ENCODE measurements at regions not wholly inside any gene's neighbourhood (a gene's known extent, or its start where the extent isn't known, plus 50 kb on each side); places are given as distances from the start of the nearest gene placed in this dataset.

GRCh38 chr6:15994814-15995459, 133.9 kb upstream of the MYLIP start:
- DNase-seq (ENCODE audit: low spot score), result no peak

- DNase-seq (ENCODE audit: low spot score), result no peak
These were observed 135.1 kb upstream of the MYLIP start for GRCh38 chr6:15993716-15994228.

DNA sequence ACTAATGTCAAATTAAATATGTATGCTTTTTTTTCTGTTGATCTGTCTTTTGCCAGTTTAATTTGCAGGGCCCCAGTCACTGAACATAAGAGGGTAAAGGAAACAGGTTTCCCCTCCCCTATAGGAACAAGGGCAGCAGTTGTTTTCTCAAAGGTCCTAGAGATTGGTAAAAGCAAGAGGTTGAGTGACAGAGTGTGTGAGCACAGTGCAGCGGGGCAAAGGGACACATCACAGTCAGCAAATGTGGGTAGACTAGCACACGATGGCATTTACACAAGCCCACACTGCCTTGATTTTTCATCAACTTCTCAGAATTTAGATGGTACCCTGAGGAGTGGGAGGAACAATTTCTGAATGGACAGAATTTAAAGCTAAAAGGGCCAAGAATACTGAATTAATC, 138.7 kb upstream of the MYLIP start:
- DNase-seq (ENCODE audit: low spot score), result no peak

- no peak for DNase-seq (ENCODE audit: low spot score)
These were observed 139.5 kb upstream of the MYLIP start for GRCh38 chr6:15989397-15989796.

- no peak for DNase-seq (ENCODE audit: low spot score)
These were observed 141.3 kb upstream of the MYLIP start for GRCh38 chr6:15987569-15987968.

DNA sequence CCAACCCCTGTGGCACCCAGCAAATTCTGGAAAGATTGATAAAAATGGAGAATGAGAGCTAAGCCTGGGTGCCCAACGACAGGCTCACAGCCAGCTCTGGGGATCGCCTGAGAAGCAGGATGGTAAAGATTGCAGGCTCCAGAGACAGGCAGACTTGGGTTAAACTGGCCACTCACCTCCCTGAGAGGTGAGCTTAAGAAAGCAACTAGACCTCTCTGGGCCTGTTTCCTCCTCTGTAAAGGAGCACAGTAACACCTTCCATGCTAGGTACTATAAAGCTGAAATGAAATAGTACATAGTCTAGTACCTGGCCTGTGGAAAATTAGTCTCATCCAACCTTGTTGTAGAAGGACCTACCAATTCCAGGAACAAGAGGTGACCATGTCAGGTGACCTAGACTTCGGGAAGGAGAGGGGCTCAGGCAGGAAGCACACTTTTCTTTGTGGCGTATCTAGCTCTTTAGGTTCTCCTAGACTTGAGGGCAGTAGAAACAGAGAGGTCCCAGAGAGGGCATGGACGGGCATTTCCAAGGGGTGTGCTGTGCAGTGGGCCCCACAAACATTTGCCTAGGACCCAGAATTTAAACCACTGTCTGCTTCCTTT, 142.8 kb upstream of the MYLIP start:
- DNase-seq (ENCODE audit: low spot score), result no peak

GRCh38 chr6:15985379-15985959, 143.4 kb upstream of the MYLIP start:
- no peak for DNase-seq (ENCODE audit: low spot score)

GRCh38 chr6:15981956-15982355, 146.9 kb upstream of the MYLIP start:
- DNase-seq (ENCODE audit: low spot score), result no peak

- no peak for DNase-seq (ENCODE audit: low spot score)
These were observed 148.1 kb upstream of the MYLIP start for GRCh38 chr6:15980801-15981200.

- no peak for DNase-seq (ENCODE audit: low spot score)
These were observed 150.5 kb upstream of the MYLIP start for GRCh38 chr6:15978426-15978825.

DNA sequence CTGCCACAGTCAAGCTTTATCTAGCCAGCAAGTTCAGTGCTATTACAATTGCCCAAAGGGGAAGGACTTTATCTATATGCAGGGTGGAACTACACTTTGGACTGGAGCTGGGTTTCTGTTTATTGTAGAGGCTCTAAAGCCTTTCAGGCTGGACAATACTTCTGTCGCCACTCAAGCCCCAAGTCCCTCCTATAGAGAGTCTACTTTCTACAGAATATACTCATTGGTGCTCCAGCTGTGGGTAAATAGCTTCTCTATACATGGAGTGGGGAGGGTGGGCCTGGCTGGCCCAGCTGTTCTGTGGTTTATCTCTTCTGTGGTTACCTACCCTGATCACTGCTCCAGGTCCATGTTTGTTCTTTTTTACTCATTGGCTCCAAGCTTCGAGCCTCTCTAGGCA, 151.8 kb upstream of the MYLIP start:
- DNase-seq (ENCODE audit: low spot score), result no peak

DNA sequence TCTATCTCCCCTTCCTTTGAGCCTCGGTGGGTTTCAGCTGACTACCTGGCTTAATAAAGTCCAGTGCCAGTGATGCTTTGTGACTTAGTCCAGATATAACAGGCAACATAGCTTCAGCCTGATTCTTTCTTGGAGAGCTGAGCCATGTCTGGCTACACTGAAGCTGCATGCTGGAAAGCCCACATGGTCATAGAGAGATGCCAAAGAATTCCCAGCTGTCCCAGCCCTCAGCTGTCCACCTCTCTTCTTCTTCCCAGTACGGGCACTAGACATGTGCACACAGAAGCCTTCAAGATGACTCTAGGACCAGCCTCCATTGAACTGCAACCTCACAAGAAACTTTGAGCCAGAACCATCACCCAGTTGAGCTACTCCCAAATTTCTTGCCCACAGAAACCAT, 154.1 kb upstream of the MYLIP start:
- DNase-seq (ENCODE audit: low spot score), result no peak

DNA sequence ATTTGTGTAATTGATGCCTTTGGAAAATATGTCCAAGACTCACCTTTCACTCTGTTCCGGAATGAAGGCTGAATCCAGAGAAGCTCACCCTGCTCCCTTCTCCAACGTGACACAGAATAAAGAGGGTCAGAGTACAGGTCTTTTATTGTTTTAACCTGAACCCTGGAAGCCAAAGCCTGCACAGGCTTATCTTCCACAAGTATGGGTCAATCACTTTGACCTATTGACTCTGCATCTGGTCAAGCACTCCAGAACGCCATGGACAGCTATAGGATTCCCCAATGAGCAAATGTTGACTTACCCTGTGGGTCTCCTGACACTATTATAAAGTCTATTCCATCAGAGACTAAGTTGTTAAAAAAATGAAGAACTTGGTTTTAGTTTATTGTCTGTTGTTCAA, 158.4 kb upstream of the MYLIP start:
- DNase-seq (ENCODE audit: low spot score), result no peak

- no peak for DNase-seq (ENCODE audit: low spot score)
These were observed 159.6 kb upstream of the MYLIP start for GRCh38 chr6:15969236-15969778.

DNA sequence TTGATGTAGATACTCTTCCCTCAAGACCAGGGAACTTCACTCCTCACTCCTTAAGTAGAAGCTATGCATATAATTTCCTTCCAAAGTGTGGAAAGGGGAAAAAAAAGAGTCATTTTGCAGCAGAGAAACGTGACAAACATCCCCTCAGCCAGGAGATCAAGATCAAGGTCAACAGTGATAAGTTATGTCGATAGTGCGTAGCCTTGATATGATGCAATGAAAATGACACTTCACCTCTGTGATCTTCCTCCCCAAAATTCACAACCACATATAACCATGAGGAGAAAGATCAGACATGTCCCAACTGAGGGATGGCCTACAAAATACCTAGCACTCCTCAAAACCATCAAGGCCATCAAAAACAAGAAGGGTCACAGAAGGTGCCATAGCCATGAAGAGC, 160.4 kb upstream of the MYLIP start:
- DNase-seq (ENCODE audit: low spot score), result no peak

- no peak for DNase-seq (ENCODE audit: low spot score)
These were observed 162.8 kb upstream of the MYLIP start for GRCh38 chr6:15966000-15966520.

GRCh38 chr6:15962449-15962764, 166.5 kb upstream of the MYLIP start:
- no peak for DNase-seq (ENCODE audit: low spot score)

DNA sequence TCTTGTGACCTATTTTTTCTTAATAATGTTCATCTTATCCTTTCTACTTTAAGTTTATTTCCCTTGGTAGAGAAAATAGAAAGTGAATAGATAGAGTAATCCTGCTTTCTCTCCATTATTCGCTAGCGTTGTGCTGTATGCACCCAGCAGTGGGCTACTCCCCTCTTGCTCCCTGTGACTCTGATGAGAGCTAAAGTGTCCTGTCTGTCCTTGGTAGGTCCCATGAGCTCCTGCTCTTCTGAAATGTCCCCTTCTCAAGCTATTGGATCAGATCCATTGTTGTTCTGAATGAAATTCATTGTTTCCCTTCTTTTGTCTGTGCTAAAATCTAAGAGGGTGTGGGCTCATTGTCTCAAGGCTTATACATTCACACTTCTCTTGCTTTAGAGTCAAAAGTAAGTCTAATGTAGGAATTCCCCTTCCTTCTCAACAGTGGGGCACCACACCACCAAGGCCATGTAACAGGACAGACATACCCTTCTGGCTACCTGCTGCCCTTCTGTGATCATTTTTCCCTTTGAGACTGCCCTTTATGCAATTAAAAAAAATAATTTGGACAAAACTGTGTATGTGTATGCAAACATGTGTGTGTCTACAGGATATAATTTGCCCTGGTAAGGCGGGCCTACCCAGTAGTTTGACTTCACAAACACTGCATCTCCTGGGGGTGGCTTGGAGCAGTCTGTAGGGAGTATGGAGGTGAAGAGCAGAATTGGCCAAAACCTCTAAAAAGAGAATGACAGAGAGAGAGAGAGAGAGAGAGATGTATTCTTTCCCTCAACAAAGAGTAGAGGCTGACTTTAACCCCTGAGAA, 167.0 kb upstream of the MYLIP start:
- DNase-seq (ENCODE audit: low spot score), result no peak

DNA sequence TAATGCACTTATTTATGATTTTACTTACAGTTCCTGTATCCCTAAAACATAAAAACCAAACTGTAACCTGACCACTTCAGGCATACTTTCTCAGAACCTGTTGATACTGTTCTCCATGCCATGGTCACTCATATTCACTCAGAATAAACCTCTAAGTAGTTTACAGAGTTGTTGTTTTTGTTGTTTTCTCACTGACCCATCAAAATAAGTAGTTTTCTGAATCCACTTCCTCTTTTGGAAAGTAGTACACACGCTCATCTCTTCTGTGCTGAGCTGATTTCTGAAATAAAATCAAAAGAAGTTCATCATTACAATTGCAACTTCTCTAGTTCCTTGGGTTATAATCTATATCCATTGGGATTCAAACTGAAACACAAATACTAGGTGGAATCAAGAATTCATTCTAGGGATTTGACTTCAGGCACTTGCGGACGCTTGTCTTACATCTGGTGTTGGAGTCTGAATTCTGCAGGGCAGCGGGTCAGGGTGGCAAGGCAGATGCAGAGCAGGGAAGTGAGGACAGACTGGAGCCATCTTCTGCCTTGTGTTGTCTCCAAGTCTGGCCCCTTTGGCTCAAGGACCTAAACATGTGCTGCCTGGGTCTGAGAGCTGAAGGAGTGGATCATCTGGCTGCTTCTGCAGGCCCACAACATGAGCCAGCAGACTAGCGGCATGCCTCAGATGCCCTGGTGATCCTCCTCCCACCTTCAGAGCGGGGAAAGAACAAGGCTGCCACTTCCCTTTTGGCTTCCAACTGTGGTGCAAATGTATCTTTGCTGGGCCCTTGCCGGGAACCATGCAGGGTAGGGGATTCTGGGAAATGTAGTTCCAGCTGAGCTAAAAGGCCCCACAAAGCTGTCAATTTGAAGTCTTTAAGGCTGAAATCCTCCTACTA, 167.9 kb upstream of the MYLIP start:
- no peak for DNase-seq (ENCODE audit: low spot score)

GRCh38 chr6:15957655-15958169, 171.2 kb upstream of the MYLIP start:
- no peak for DNase-seq (ENCODE audit: low spot score)

Data from Ammon's horn (tissue), 1 donor.